ENCODE measurements at regions not wholly inside any gene's neighbourhood (a gene's known extent, or its start where the extent isn't known, plus 50 kb on each side); places are given as distances from the start of the nearest gene placed in this dataset.

- no peaks in the 10 kb centered on the region for H3K27me3 Mint-ChIP-seq
Measured at GRCh38 chr14:86003998-86004397, 474.1 kb downstream of the FLRT2 start.

GRCh38 chr14:85996551-85996950, 466.6 kb downstream of the FLRT2 start:
- H3K27ac Mint-ChIP-seq = no peak overlapping the region
- no peak overlapping the region for H3K4me3 Mint-ChIP-seq
- no peaks in the 10 kb centered on the region for H3K27me3 Mint-ChIP-seq
- DNase-seq (no peak), ATAC-seq (no peak)
- H3K36me3 Mint-ChIP-seq (ENCODE audit: low read depth) = peaks cover 3% of the 10 kb centered on the region
- no peaks in the 10 kb centered on the region for H3K4me1 Mint-ChIP-seq
- H3K9me3 Mint-ChIP-seq = no peaks in the 10 kb centered on the region

More at GRCh38 chr14:86003998-86004397, 474.1 kb downstream of the FLRT2 start:
- ATAC-seq = no peak
- Mint-ChIP-seq H3K4me3 (no peak overlapping the region), H3K27ac (no peak overlapping the region), H3K4me1 (no peaks in the 10 kb centered on the region), H3K9me3 (no peaks in the 10 kb centered on the region), H3K36me3 (ENCODE audit: low read depth) (peaks cover 5% of the 10 kb centered on the region)
- peak; percentile 2 for DNase-seq

GRCh38 chr14:85991156-85991555, 461.2 kb downstream of the FLRT2 start:
- DNase-seq (no peak), ATAC-seq (no peak)
- no peak overlapping the region for H3K27ac Mint-ChIP-seq
- H3K4me3 Mint-ChIP-seq = no peak overlapping the region
- peaks cover 2% of the 10 kb centered on the region for H3K36me3 Mint-ChIP-seq (ENCODE audit: low read depth)
- peaks cover 4% of the 10 kb centered on the region for H3K9me3 Mint-ChIP-seq
- no peaks in the 10 kb centered on the region for H3K4me1 Mint-ChIP-seq
- H3K27me3 Mint-ChIP-seq = no peaks in the 10 kb centered on the region

GRCh38 chr14:85987907-85988306, 458.0 kb downstream of the FLRT2 start:
- ATAC-seq (no peak), DNase-seq (no peak)
- H3K4me1 Mint-ChIP-seq = no peaks in the 10 kb centered on the region
- peaks cover 9% of the 10 kb centered on the region for H3K9me3 Mint-ChIP-seq
- H3K27ac Mint-ChIP-seq = no peak overlapping the region
- no peak overlapping the region for H3K4me3 Mint-ChIP-seq
- H3K36me3 Mint-ChIP-seq (ENCODE audit: low read depth) = peaks cover 9% of the 10 kb centered on the region
- H3K27me3 Mint-ChIP-seq = no peaks in the 10 kb centered on the region

GRCh38 chr14:85987292-85987691, 457.3 kb downstream of the FLRT2 start:
- DNase-seq (no peak), ATAC-seq (no peak)
- H3K4me3 Mint-ChIP-seq = no peak overlapping the region
- peaks cover 9% of the 10 kb centered on the region for H3K9me3 Mint-ChIP-seq
- H3K27ac Mint-ChIP-seq = no peak overlapping the region
- H3K27me3 Mint-ChIP-seq = no peaks in the 10 kb centered on the region
- peaks cover 10% of the 10 kb centered on the region for H3K36me3 Mint-ChIP-seq (ENCODE audit: low read depth)
- H3K4me1 Mint-ChIP-seq = no peaks in the 10 kb centered on the region

GRCh38 chr14:85978582-85979250, 448.8 kb downstream of the FLRT2 start:
- H3K27me3 Mint-ChIP-seq = no peaks in the 10 kb centered on the region
- no peak overlapping the region for H3K27ac Mint-ChIP-seq
- peaks cover 16% of the 10 kb centered on the region for H3K36me3 Mint-ChIP-seq (ENCODE audit: low read depth)
- ATAC-seq (no peak), DNase-seq (no peak)
- no peak overlapping the region for H3K4me3 Mint-ChIP-seq
- no peaks in the 10 kb centered on the region for H3K4me1 Mint-ChIP-seq
- peaks cover 3% of the 10 kb centered on the region for H3K9me3 Mint-ChIP-seq

- ATAC-seq (no peak), DNase-seq (no peak)
- H3K4me1 Mint-ChIP-seq = no peaks in the 10 kb centered on the region
- H3K9me3 Mint-ChIP-seq = peaks cover 23% of the 10 kb centered on the region
- peaks cover 24% of the 10 kb centered on the region for H3K36me3 Mint-ChIP-seq (ENCODE audit: low read depth)
- H3K4me3 Mint-ChIP-seq = no peak overlapping the region
- no peaks in the 10 kb centered on the region for H3K27me3 Mint-ChIP-seq
- no peak overlapping the region for H3K27ac Mint-ChIP-seq
Measured at GRCh38 chr14:85974602-85975001, 444.7 kb downstream of the FLRT2 start.

GRCh38 chr14:85963486-85963885, 433.5 kb downstream of the FLRT2 start:
- ATAC-seq (no peak), DNase-seq (no peak)
- H3K27ac Mint-ChIP-seq = no peak overlapping the region
- no peaks in the 10 kb centered on the region for H3K4me1 Mint-ChIP-seq
- H3K36me3 Mint-ChIP-seq (ENCODE audit: low read depth) = peaks cover 3% of the 10 kb centered on the region
- no peaks in the 10 kb centered on the region for H3K27me3 Mint-ChIP-seq
- peaks cover 3% of the 10 kb centered on the region for H3K9me3 Mint-ChIP-seq
- H3K4me3 Mint-ChIP-seq = no peak overlapping the region

- no peak for ATAC-seq
- Mint-ChIP-seq H3K4me1 (no peaks in the 10 kb centered on the region), H3K27me3 (no peaks in the 10 kb centered on the region), H3K36me3 (ENCODE audit: low read depth) (peaks cover 3% of the 10 kb centered on the region), H3K27ac (no peak overlapping the region), H3K4me3 (no peak overlapping the region), H3K9me3 (peaks cover 3% of the 10 kb centered on the region)
- DNase-seq = no peak
Measured at GRCh38 chr14:85960756-85961155, 430.8 kb downstream of the FLRT2 start.

- Mint-ChIP-seq H3K27me3 (no peaks in the 10 kb centered on the region), H3K4me3 (no peak overlapping the region), H3K4me1 (no peaks in the 10 kb centered on the region), H3K36me3 (ENCODE audit: low read depth) (peaks cover 3% of the 10 kb centered on the region), H3K9me3 (peaks cover 3% of the 10 kb centered on the region), H3K27ac (no peak overlapping the region)
- DNase-seq = no peak
- ATAC-seq = no peak
Measured at GRCh38 chr14:85959063-85959462, 429.1 kb downstream of the FLRT2 start.

- no peak overlapping the region for H3K27ac Mint-ChIP-seq
- ATAC-seq = no peak
- peaks cover 3% of the 10 kb centered on the region for H3K36me3 Mint-ChIP-seq (ENCODE audit: low read depth)
- no peak for DNase-seq
- H3K4me3 Mint-ChIP-seq = no peak overlapping the region
- peaks cover 3% of the 10 kb centered on the region for H3K9me3 Mint-ChIP-seq
- H3K27me3 Mint-ChIP-seq = no peaks in the 10 kb centered on the region
- no peaks in the 10 kb centered on the region for H3K4me1 Mint-ChIP-seq
Measured at GRCh38 chr14:85958069-85958468, 428.1 kb downstream of the FLRT2 start.

- H3K4me3 Mint-ChIP-seq = no peak overlapping the region
- no peaks in the 10 kb centered on the region for H3K4me1 Mint-ChIP-seq
- no peak overlapping the region for H3K27ac Mint-ChIP-seq
- peaks cover 5% of the 10 kb centered on the region for H3K36me3 Mint-ChIP-seq (ENCODE audit: low read depth)
- H3K27me3 Mint-ChIP-seq = no peaks in the 10 kb centered on the region
- DNase-seq (no peak), ATAC-seq (no peak)
- H3K9me3 Mint-ChIP-seq = no peaks in the 10 kb centered on the region
Measured at GRCh38 chr14:85953265-85953664, 423.3 kb downstream of the FLRT2 start.

GRCh38 chr14:85948153-85948552, 418.2 kb downstream of the FLRT2 start:
- Mint-ChIP-seq H3K36me3 (ENCODE audit: low read depth) (peaks cover 9% of the 10 kb centered on the region), H3K4me1 (peaks cover 5% of the 10 kb centered on the region), H3K9me3 (peaks cover 7% of the 10 kb centered on the region), H3K27ac (no peak overlapping the region), H3K27me3 (no peaks in the 10 kb centered on the region), H3K4me3 (no peak overlapping the region)
- DNase-seq (no peak), ATAC-seq (no peak)

GRCh38 chr14:85947461-85948139, 417.7 kb downstream of the FLRT2 start:
- no peak for ATAC-seq
- Mint-ChIP-seq H3K9me3 (peaks cover 7% of the 10 kb centered on the region), H3K27ac (no peak overlapping the region), H3K4me1 (peaks cover 6% of the 10 kb centered on the region), H3K36me3 (ENCODE audit: low read depth) (peaks cover 9% of the 10 kb centered on the region), H3K27me3 (no peaks in the 10 kb centered on the region), H3K4me3 (no peak overlapping the region)
- no peak for DNase-seq

- DNase-seq (no peak), ATAC-seq (no peak)
- H3K9me3 Mint-ChIP-seq = peaks cover 16% of the 10 kb centered on the region
- H3K27me3 Mint-ChIP-seq = no peaks in the 10 kb centered on the region
- no peak overlapping the region for H3K4me3 Mint-ChIP-seq
- H3K4me1 Mint-ChIP-seq = peaks cover 22% of the 10 kb centered on the region
- no peak overlapping the region for H3K27ac Mint-ChIP-seq
- H3K36me3 Mint-ChIP-seq (ENCODE audit: low read depth) = peaks cover 13% of the 10 kb centered on the region
Measured at GRCh38 chr14:85943192-85943591, 413.2 kb downstream of the FLRT2 start.
